NCI-H2107 treated with DMSO at 0.1 percent for 48 hours (cell line): ENCODE measurements at regions not wholly inside any gene's neighbourhood (a gene's known extent, or its start where the extent isn't known, plus 50 kb on each side); places are given as distances from the start of the nearest gene placed in this dataset.

Experiments used
- DNase-seq: peaks from one replicate; lab custom pipeline; 2025; ENCODE audit not compliant: unreplicated experiment; lab: John Stamatoyannopoulos, UW

GRCh38 chr6:90435207-90435899 lies 138.7 kb upstream of the BACH2 start:
- DNase-seq, result no peak

DNA sequence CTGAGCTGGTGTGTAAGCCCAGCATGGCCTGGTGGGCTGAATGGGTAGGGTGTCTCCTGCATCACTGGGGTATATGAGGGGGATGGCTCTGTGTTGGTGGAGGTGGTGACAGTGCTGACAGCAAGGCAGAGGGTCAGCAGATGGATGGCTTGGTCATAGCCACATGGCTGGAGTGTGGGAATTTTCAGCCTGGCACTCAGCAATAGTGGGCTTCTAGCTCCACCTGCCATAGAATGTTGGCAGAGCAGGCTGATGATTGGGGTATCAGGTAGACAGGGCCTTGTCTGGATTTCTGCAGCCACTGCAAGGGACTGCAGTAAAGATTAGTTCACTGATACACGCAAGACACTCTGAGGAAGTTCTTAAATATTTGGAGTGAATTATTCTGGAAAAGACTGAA lies 137.5 kb upstream of the BACH2 start:
- DNase-seq, result no peak

DNA sequence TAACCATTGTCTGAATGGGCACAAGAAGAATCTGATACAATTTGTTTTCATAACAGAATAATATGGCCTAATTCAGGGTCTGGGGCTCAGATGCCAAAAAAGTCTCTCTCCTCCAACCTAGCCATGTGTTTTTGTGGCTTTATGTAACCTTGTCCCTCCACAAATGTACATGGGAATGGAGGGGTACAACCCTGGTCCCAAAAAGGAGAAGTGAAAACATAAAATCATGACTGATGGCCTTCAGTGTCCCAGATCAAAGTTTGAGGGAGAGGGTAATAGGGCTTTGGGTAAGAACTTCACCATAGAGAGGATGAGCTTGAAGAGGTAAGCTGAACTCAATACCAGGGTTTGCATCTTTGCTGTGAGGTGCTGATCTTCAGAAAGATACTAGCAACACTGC lies 136.3 kb upstream of the BACH2 start:
- DNase-seq, result no peak

- DNase-seq, result no peak
Observed at GRCh38 chr6:90432041-90432775, 135.6 kb upstream of the BACH2 start.

DNA sequence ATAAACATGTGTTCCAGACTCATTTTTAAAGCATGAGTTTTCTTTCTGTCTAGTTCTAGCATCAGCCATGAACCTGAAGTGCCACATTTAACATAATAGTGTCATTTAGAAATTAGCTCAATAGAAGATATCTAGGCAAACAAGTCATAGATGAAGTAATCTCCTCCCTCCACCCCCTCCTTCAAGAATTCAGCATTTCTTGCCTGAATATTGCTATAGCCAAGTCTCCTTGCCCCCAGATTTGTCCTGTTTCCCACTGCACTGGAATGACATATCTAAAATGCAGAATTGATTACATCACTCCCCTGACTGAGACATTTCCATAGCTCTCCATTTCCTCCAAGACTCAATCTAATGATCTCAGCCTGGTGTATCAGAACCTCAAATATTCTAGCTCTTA lies 134.9 kb upstream of the BACH2 start:
- no peak for DNase-seq

DNA sequence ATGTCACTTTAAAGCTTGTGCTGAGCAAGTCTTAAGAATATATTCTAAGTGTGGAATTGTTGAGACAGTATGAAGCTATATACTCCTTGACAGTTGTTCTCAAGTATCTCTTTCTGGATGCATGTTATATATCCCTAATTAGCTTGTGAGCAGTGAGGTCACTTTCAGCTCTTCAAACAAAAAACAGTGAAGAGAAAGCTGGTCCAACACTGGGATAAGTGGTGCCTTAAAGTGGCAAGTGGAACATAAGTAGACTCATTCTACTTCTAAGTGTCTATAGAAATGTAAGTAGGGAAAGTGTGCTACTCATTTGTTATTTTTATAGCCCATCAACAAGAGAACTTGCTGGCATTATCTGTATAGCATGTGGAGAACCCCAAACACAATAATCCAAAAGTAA lies 133.1 kb upstream of the BACH2 start:
- DNase-seq, result no peak

GRCh38 chr6:90428514-90428913 lies 131.9 kb upstream of the BACH2 start:
- no peak for DNase-seq

DNA sequence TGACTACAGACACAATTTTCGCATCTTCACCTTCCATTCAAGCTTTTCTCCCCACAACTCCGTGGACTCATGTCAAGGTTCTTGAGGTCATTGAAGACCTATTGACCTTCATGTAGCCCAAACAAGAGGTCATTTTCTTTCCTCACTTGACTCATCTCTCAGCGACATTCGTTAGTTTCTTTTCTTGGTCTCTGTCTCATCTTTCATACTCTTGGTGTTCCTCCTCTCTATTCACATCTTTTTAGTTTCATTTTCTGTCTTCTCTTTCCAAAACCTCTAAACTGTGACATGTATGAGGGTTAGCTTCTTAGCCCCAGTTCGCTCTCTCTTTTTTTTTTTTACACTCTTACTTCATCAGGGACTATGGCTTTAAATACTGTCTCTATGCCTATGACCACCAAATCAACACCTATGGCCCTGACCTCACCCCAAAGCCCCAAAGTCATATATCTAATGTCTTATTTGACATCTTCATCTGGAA lies 128.6 kb upstream of the BACH2 start:
- no peak for DNase-seq

GRCh38 chr6:90424580-90424979 lies 127.9 kb upstream of the BACH2 start:
- no peak for DNase-seq

- no peak for DNase-seq
Observed at GRCh38 chr6:90421666-90422065, 125.0 kb upstream of the BACH2 start.

DNA sequence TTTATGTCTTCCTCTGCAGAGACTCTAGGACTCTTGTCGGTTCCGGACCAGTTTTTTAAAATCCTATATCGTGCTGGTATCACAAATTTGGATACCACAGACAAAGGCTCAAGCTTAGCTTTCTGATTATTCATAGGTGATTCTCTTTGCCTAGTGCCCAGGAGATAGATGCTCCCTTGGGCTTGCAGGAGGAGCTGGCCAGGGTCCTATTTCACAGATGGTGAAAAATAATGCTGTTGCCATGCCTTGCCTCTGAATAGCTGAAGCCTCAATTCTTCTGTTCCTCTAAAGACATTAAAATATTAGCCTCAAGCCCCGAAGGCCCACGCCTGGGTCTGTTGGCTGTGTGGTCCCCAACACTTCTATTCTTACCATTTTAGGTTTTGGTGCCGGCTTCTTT lies 123.9 kb upstream of the BACH2 start:
- no peak for DNase-seq

DNA sequence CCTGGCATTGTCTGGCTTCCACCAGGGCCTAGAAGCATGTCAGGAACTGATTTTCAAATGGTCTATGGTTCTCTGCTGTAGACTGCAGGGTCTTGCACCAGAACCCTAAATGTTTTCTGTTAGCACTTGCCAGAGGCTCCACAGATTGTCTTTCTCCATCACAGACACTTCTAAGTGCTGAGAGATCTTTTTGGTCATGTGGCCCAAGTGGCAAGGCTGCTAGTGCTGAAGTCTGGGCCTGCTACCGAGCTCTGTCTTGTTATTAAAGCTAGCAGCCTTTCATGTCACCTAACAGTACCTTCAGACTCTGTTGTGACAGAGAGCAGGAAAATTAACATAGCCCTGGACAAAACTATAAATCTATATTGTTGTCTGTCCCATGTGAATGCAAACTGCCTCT lies 120.7 kb upstream of the BACH2 start:
- no peak for DNase-seq

- DNase-seq, result no peak
Observed at GRCh38 chr6:90416322-90416721, 119.7 kb upstream of the BACH2 start.

- no peak for DNase-seq
Observed at GRCh38 chr6:90415178-90415577, 118.5 kb upstream of the BACH2 start.

DNA sequence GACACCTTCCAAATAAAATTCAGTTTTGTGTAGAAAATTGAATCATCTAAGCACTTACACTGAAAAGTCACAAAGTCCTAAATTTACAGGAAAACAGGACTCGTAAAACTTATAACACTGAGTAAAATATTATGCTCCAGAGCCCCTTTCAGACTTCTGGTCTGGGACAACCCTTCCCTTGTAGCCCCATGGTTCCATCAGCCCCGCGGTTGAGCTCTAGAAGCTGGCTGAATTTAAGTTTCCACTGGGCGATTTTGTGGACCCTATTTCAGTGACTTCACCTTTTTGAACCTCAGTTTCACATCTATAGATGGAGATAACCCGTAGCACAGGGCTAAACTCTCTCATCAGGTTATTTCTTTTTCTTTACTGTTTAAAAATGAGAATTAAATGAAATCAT lies 117.7 kb upstream of the BACH2 start:
- DNase-seq, result no peak

DNA sequence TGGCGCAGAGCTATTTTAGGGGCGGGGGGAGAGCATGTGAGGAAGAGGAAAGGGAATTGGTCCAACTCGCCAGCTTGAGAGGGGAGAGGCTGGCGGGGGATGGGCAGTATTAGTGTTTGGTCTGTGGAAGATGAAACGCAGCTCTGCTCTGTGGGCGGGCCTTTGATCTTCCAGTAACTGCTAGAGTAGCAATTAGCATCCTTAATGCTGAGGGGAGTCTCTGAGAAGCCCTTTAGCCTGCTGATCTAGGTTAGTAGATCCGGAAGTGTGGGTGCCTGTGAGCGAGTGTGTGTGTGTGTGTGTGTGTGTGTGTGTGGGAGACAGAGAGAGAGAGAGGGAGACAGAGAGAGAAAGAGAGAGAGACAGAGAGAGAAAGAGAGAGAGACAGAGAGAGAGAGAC lies 117.2 kb upstream of the BACH2 start:
- DNase-seq, result peak; percentile 73

GRCh38 chr6:90413396-90413795 lies 116.8 kb upstream of the BACH2 start:
- no peak for DNase-seq

DNA sequence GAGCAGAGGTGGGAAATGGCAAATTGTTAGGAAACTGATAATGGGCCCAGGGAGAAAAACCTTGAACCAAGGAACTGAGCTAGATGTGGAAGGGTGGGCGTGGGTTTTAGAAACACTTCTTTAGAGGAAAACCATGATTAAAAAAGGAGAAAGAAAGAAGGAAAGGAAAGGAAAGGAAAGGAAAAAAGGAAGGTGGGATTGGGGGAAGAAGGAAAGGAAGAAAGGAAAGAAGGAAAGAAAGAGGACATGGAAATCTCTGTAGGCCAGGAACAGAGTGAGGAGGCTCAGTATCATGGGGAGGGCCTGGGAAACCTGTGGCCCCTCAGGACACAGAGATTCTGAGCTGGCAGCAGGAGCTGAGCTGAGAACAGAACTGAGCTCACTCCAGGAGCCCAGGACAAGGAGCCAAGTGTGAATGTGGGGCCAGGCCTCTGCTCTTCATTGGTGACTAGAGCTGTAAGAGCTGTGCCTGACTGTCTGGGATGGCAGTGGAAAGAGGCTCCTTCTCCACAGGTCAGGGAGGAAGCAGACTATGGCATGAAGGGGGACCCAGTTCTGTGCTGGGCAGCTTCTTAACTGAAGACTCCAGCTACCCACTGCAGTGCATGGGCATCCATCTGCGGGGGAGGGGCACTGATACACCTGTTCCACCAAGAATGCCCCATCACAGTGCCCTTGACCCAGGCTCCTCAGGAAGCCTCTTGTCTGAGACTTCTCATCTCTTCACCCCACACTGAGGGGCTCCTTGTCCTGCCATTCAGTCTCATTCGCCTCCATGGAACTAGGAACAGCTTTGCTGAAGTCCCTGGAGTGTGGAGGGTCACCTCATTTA lies 116.1 kb upstream of the BACH2 start:
- DNase-seq, result no peak

GRCh38 chr6:90411292-90411781 lies 114.7 kb upstream of the BACH2 start:
- DNase-seq, result no peak

GRCh38 chr6:90409700-90410099 lies 113.1 kb upstream of the BACH2 start:
- no peak for DNase-seq

DNA sequence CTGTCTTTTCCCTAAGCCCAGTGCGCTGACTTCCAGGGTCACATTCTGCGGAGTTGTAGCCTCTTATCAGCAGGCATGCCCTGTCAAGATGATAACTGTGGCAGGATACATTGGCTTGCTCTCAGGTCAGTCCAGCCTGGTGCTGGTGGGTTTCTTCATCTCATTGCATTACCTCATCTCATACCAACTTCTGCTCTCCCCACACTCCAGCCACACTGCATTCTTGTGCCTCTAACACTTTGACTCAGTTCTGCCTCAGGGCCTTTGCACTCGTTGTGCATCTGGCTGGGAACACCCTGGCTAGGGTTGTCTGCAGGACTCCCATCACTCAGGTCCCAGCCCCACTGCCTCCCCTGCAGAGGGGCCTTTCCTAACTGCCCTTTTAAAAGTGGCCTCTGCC lies 110.3 kb upstream of the BACH2 start:
- no peak for DNase-seq
